Colonic mucosa (tissue), 4 donors: ENCODE measurements at regions not wholly inside any gene's neighbourhood (a gene's known extent, or its start where the extent isn't known, plus 50 kb on each side); places are given as distances from the start of the nearest gene placed in this dataset.
"Not testable (repeated sequence)": the region's sequence is repeated elsewhere in the genome, so short reads cannot be mapped to it uniquely, and the experiment has no call there.

Experiments
- DNase-seq: peaks from one replicate; pipeline ENCODE4 v3.0.0-alpha.2; 2020
- H3K27ac ChIP-seq: fragments of 200-600 bp; one replicate; pipeline ENCODE4 v1.8.0; 2021
- H3K27me3 ChIP-seq: fragments of 200-600 bp; one replicate; pipeline ENCODE4 v1.8.0; 2021
- H3K36me3 ChIP-seq: fragments of 200-600 bp; one replicate; pipeline ENCODE4 v1.8.0; 2021
- H3K4me1 ChIP-seq: fragments of 200-600 bp; one replicate; pipeline ENCODE4 v1.8.0; 2021; ENCODE audit warnings: mild to moderate bottlenecking
- H3K4me3 ChIP-seq: fragments of 200-600 bp; one replicate; pipeline ENCODE4 v1.8.0; 2021
- H3K9ac ChIP-seq, 2 donors: one replicate each; pipeline ENCODE4 v1.7.0; 2013; ENCODE audit warnings: control low read depth in 2 of 2, low read depth in 2 of 2, low read length in 2 of 2
- H3K9me3 ChIP-seq: fragments of 200-600 bp; one replicate; pipeline ENCODE4 v1.8.0; 2021
- intact Hi-C: fragments of 100-400 bp; cut with DNase I; formaldehyde crosslinking; loops from one replicate; pipeline ENCODE4 v1.14.1; 2022
- TF ChIP-seq, protein P1 (sequence below): fragments of 200-600 bp; IDR thresholded peaks from one replicate; pipeline ENCODE4 v1.8.0; 2022; ENCODE audit warnings: antibody characterized with exemption, mild to moderate bottlenecking
- donor health status: healthy.
- donor health status: DM: no; HTN: no; CAD: no.
- donor health status: DM: no; HTN: no; CAD: no.

GRCh38 chr10:2519139-2519538, 548.2 kb upstream of the PFKP start:
- Histone ChIP-seq H3K4me3 (no peak overlapping the region), H3K27ac (no peak overlapping the region), H3K9ac (no peak overlapping the region), H3K4me1 (no peaks in the 10 kb centered on the region), H3K27me3 (no peaks in the 10 kb centered on the region), H3K36me3 (no peaks in the 10 kb centered on the region), H3K9me3 (no peaks in the 10 kb centered on the region)
- intact Hi-C loops = no loop called here
- DNase-seq = no peak
- TF ChIP-seq, protein P1, sequence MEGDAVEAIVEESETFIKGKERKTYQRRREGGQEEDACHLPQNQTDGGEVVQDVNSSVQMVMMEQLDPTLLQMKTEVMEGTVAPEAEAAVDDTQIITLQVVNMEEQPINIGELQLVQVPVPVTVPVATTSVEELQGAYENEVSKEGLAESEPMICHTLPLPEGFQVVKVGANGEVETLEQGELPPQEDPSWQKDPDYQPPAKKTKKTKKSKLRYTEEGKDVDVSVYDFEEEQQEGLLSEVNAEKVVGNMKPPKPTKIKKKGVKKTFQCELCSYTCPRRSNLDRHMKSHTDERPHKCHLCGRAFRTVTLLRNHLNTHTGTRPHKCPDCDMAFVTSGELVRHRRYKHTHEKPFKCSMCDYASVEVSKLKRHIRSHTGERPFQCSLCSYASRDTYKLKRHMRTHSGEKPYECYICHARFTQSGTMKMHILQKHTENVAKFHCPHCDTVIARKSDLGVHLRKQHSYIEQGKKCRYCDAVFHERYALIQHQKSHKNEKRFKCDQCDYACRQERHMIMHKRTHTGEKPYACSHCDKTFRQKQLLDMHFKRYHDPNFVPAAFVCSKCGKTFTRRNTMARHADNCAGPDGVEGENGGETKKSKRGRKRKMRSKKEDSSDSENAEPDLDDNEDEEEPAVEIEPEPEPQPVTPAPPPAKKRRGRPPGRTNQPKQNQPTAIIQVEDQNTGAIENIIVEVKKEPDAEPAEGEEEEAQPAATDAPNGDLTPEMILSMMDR = no peak

GRCh38 chr10:2509081-2509531, 558.2 kb upstream of the PFKP start:
- H3K9me3 ChIP-seq = no peaks in the 10 kb centered on the region
- H3K4me3 ChIP-seq = no peak overlapping the region

DNA sequence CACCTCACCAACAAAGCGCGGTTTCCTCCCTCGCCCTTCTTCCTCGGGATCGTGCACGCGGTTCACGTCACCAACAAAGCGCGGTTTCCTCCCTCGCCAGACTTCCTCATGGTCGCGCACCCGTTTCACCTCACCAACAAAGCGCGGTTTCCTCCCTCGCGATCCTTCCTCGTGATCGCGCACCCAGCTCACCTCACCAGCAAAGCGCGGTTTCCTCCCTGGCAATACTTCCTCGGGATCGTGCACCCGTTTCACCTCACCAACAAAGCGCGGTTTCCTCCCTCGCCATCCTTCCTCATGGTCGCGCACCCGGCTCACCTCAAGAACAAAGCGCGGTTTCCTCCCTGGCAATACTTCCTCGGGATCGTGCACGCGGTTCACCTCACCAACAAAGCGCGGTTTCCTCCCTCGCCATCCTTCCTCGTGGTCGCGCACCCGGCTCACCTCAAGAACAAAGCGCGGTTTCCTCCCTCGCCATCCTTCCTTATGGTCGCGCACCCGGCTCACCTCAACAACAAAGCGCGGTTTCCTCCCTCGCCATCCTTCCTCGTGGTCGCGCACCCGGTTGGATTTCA, 565.9 kb upstream of the PFKP start:
- H3K4me3 ChIP-seq, intact Hi-C loops, H3K9me3 ChIP-seq, DNase-seq, H3K36me3 ChIP-seq, H3K27me3 ChIP-seq, H3K4me1 ChIP-seq, H3K27ac ChIP-seq, H3K9ac ChIP-seq: not testable (repeated sequence)

More at GRCh38 chr10:2509081-2509531, 558.2 kb upstream of the PFKP start:
- TF ChIP-seq, protein P1 = no peak
- intact Hi-C loops = no loop called here
- no peaks in the 10 kb centered on the region for H3K27me3 ChIP-seq
- H3K9ac ChIP-seq = no peak overlapping the region
- no peaks in the 10 kb centered on the region for H3K4me1 ChIP-seq
- H3K36me3 ChIP-seq = no peaks in the 10 kb centered on the region
- H3K27ac ChIP-seq = no peak overlapping the region
- DNase-seq = no peak

DNA sequence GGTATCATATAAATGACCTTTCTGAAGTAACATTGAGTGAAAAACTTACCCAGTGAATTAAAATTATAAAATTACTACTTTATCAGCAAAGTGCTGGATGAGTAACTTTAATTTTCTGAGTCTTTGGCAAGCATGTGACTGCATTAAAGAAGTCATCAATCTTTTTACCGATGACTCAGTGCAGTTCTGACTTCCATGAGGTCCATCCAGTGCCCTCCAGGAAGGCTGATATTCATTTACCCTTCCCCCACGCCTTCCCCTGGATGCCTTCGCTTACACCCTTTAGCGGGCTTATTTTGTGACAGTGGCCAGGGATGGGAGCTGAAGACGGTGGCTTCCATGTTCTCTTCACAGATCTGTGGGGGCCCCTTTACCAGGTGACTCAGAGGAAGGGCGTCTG, 572.9 kb upstream of the PFKP start:
- DNase-seq = no peak
- H3K27ac ChIP-seq = no peak overlapping the region
- intact Hi-C loops = no loop called here
- H3K9ac ChIP-seq = no peak overlapping the region
- TF ChIP-seq, protein P1 = no peak
- H3K4me3 ChIP-seq = no peak overlapping the region
- H3K9me3 ChIP-seq = no peaks in the 10 kb centered on the region
- no peaks in the 10 kb centered on the region for H3K4me1 ChIP-seq
- no peaks in the 10 kb centered on the region for H3K36me3 ChIP-seq
- H3K27me3 ChIP-seq = no peaks in the 10 kb centered on the region

- TF ChIP-seq, protein P1 = no peak
- Histone ChIP-seq H3K9ac (no peak overlapping the region), H3K36me3 (no peaks in the 10 kb centered on the region), H3K4me1 (no peaks in the 10 kb centered on the region), H3K27me3 (no peaks in the 10 kb centered on the region), H3K9me3 (no peaks in the 10 kb centered on the region), H3K4me3 (no peak overlapping the region), H3K27ac (no peak overlapping the region)
- no peak for DNase-seq
- intact Hi-C loops = no loop called here
These were observed 578.8 kb upstream of the PFKP start for GRCh38 chr10:2488446-2489005.

DNA sequence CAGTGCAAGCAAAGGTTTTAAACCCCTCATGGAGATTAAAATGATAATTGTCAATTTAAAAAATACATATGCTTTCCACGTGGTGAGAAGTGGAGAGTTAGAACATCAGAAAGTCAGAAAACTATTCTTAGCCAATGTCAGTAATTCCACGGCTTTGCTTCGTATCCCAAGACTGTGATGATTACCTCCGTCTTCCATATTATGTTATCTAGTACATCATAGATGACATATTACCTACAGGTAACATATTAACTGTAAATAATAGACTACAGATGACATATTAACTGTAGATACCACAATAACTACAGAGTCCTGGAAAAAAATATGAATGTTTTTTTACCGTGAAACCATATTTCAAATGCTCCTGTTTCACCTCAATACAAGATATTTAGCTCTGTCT, 579.4 kb upstream of the PFKP start:
- no peaks in the 10 kb centered on the region for H3K9me3 ChIP-seq

More for the DNA sequence above, 579.4 kb upstream of the PFKP start:
- Histone ChIP-seq H3K36me3 (no peaks in the 10 kb centered on the region), H3K27ac (no peak overlapping the region), H3K4me3 (no peak overlapping the region), H3K4me1 (no peaks in the 10 kb centered on the region), H3K9ac (no peak overlapping the region), H3K27me3 (no peaks in the 10 kb centered on the region)
- TF ChIP-seq, protein P1 = no peak
- intact Hi-C loops = no loop called here
- DNase-seq = no peak
